HCT116 (cell line): ENCODE measurements at regions not wholly inside any gene's neighbourhood (a gene's known extent, or its start where the extent isn't known, plus 50 kb on each side); places are given as distances from the start of the nearest gene placed in this dataset.

ENCODE experiments used
- ATAC-seq: fragments of 200-7000 bp; cut with Tn5 transposase; 2 replicates; pipeline ENCODE4 v1.9.1; 2020; ENCODE audit warnings: mild to moderate bottlenecking, moderate library complexity
- BruUV-seq: library from RNA; stranded (reverse); fragments of 400-500 nt; replicated peaks from 2 replicates; lab custom pipeline; 2021; lab: Mats Ljungman, UMichigan
- CTCF ChIA-PET: fragments of 300-600 bp; sonication (Branson Sonifier 250); formaldehyde crosslinking; loops from one replicate; lab custom pipeline; 2021; ENCODE audit warnings: antibody characterized with exemption; lab: Charles Lee
- POLR2A ChIA-PET: fragments of 300-600, 350-600 bp; sonication (Branson Sonifier 250); formaldehyde crosslinking; loops from one replicate; lab custom pipeline; 2021; ENCODE audit warnings: antibody characterized with exemption; lab: Charles Lee
- RAD21 ChIA-PET, 2 experiments: fragments of 300-600 bp; sonication (Branson Sonifier 250); formaldehyde crosslinking; loops; one replicate each; lab custom pipeline; 2023; ENCODE audit warnings: low total read pairs in 2 of 2; ENCODE audit not compliant: uncharacterized antibody in 2 of 2, unreplicated experiment in 2 of 2, low non-redundant PET in 1 of 2; lab: Charles Lee
- DNase-seq: peaks from one replicate; pipeline ENCODE4 v3.0.0-alpha.2; 2010; ENCODE audit warnings: low read depth, low spot score
- H2AFZ ChIP-seq: fragments of 200-600 bp; shearing (Covaris generic), sonication (generic); 2 replicates; pipeline ENCODE4 v1.6.1; 2017; ENCODE audit warnings: low read depth, mixed run types, mixed read lengths, antibody characterized with exemption, low read length; ENCODE audit not compliant: poor library complexity, severe bottlenecking
- H3K27ac ChIP-seq: 2 replicates; pipeline ENCODE4 v1.5.1; 2012; ENCODE audit warnings: low read depth, low read length
- H3K27me3 ChIP-seq: fragments of 200-600 bp; sonication (generic); 2 replicates; pipeline ENCODE4 v1.6.1; 2016; ENCODE audit warnings: mixed run types, low read length, mixed read lengths; ENCODE audit not compliant: insufficient read depth
- H3K36me3 ChIP-seq, 2 experiments: fragments of 200-500 bp in 1 of 2; fragments of 200-600 bp in 1 of 2; sonication (Bioruptor generic) in 1 of 2; sonication (generic) in 1 of 2; 2 replicates each; pipeline versions ENCODE4 v1.5.1 to v1.6.1; 2014 to 2016; ENCODE audit warnings: low read length in 2 of 2, inconsistent platforms in 1 of 2, mixed read lengths in 1 of 2, mixed run types in 1 of 2; ENCODE audit not compliant: insufficient read depth in 2 of 2, control insufficient read depth in 1 of 2
- H3K4me1 ChIP-seq, 2 experiments: fragments of 200-600 bp in 1 of 2; sonication (generic) in 1 of 2; 2 replicates each; pipeline versions ENCODE4 v1.5.1 to v1.6.1; 2012 to 2017; ENCODE audit warnings: low read length in 2 of 2, inconsistent platforms in 1 of 2, mild to moderate bottlenecking in 1 of 2, mixed read lengths in 1 of 2, mixed run types in 1 of 2, moderate library complexity in 1 of 2; ENCODE audit not compliant: insufficient read depth in 2 of 2, control insufficient read depth in 1 of 2
- H3K4me2 ChIP-seq: fragments of 200-600 bp; sonication (generic); 2 replicates; pipeline ENCODE4 v1.6.1; 2017; ENCODE audit warnings: mixed run types, low read length, mixed read lengths
- H3K4me3 ChIP-seq, 2 experiments: fragments of 200-600 bp in 1 of 2; sonication (generic) in 1 of 2; replicated peaks in 1 of 2; 2 replicates each; pipeline ENCODE4 v1.5.1; 2011 to 2016; ENCODE audit warnings: low read length in 2 of 2, control low read depth in 1 of 2, low read depth in 1 of 2, mild to moderate bottlenecking in 1 of 2, mixed read lengths in 1 of 2, mixed run types in 1 of 2
- H3K79me2 ChIP-seq: fragments of 200-600 bp; sonication (generic); 2 replicates; pipeline ENCODE4 v1.6.1; 2017; ENCODE audit warnings: mild to moderate bottlenecking, mixed run types, low read length, moderate library complexity, mixed read lengths; ENCODE audit not compliant: insufficient read depth
- H3K9ac ChIP-seq: fragments of 200-600 bp; sonication (generic); 2 replicates; pipeline ENCODE4 v1.6.1; 2016; ENCODE audit warnings: low read length, mixed read lengths
- H3K9me2 ChIP-seq: fragments of 200-600 bp; sonication (generic), shearing (Covaris generic); 2 replicates; pipeline ENCODE4 v1.6.1; 2017; ENCODE audit warnings: mixed run types, mild to moderate bottlenecking, moderate library complexity; ENCODE audit not compliant: insufficient read depth
- H3K9me3 ChIP-seq, 2 experiments: fragments of 200-500 bp in 1 of 2; fragments of 200-600 bp in 1 of 2; sonication (Bioruptor generic) in 1 of 2; sonication (generic) in 1 of 2; 2 replicates each; pipeline ENCODE4 v1.6.1; 2014 to 2017; ENCODE audit warnings: low read length in 2 of 2, mixed read lengths in 2 of 2, inconsistent platforms in 1 of 2, low read depth in 1 of 2, mild to moderate bottlenecking in 1 of 2, mixed run types in 1 of 2, moderate library complexity in 1 of 2; ENCODE audit not compliant: control insufficient read depth in 1 of 2, insufficient read depth in 1 of 2
- H4K20me1 ChIP-seq: fragments of 200-600 bp; sonication (generic), shearing (Covaris generic); 2 replicates; pipeline ENCODE4 v1.6.1; 2017; ENCODE audit warnings: mixed run types, mild to moderate bottlenecking, moderate library complexity; ENCODE audit not compliant: insufficient read depth
- CEBPB ChIP-seq: IDR thresholded peaks from 2 replicates; pipeline ENCODE4 v1.6.1; 2012; ENCODE audit warnings: low read depth
- CTCF ChIP-seq, 3 experiments: fragments of 200-600 bp in 1 of 3; sonication (generic) in 1 of 3; IDR thresholded peaks in 2 of 3; conservative IDR thresholded peaks in 1 of 3; 2 replicates each; pipeline ENCODE4 v1.5.1; 2012 to 2017; ENCODE audit warnings: low read depth in 2 of 3, low read length in 2 of 3, antibody characterized with exemption in 1 of 3, borderline replicate concordance in 1 of 3, control low read depth in 1 of 3, mild to moderate bottlenecking in 1 of 3, mixed read lengths in 1 of 3, mixed run types in 1 of 3, moderate library complexity in 1 of 3; ENCODE audit not compliant: insufficient read depth in 1 of 3
- ELF1 ChIP-seq: IDR thresholded peaks from 2 replicates; pipeline ENCODE4 v1.6.1; 2012; ENCODE audit warnings: low read depth, borderline replicate concordance
- EZH2 ChIP-seq: fragments of 200-600 bp; sonication (generic); IDR thresholded peaks from 2 replicates; pipeline ENCODE4 v1.6.1; 2017; ENCODE audit warnings: antibody characterized with exemption, mixed run types
- EZH2phosphoT487 ChIP-seq: fragments of 200-600 bp; IDR thresholded peaks from 2 replicates; pipeline ENCODE4 v1.6.1; 2018; ENCODE audit warnings: antibody characterized with exemption, borderline replicate concordance
- FOSL1 ChIP-seq: IDR thresholded peaks from 2 replicates; pipeline ENCODE4 v1.6.1; 2012; ENCODE audit warnings: low read depth
- JUND ChIP-seq: IDR thresholded peaks from 2 replicates; pipeline ENCODE4 v1.6.1; 2012
- POLR2AphosphoS5 ChIP-seq: IDR thresholded peaks from 2 replicates; pipeline ENCODE4 v1.6.1; 2011; ENCODE audit warnings: mild to moderate bottlenecking, low read depth, low read length, moderate library complexity
- RAD21 ChIP-seq: IDR thresholded peaks from 2 replicates; pipeline ENCODE4 v1.6.1; 2012; ENCODE audit warnings: low read depth, mild to moderate bottlenecking
- REST ChIP-seq: IDR thresholded peaks from 2 replicates; pipeline ENCODE4 v1.6.1; 2012; ENCODE audit warnings: low read depth
- SP1 ChIP-seq: IDR thresholded peaks from 2 replicates; pipeline ENCODE4 v1.6.1; 2012; ENCODE audit warnings: low read depth
- SRF ChIP-seq: IDR thresholded peaks from 2 replicates; pipeline ENCODE4 v1.6.1; 2012; ENCODE audit warnings: low read depth
- TCF7L2 ChIP-seq: IDR thresholded peaks from 2 replicates; pipeline ENCODE4 v1.7.0; 2011; ENCODE audit warnings: borderline replicate concordance, inconsistent platforms; ENCODE audit not compliant: insufficient read depth, insufficient read length; ENCODE audit errors: extremely low read depth
- YY1 ChIP-seq: IDR thresholded peaks from 2 replicates; pipeline ENCODE4 v1.6.1; 2011; ENCODE audit warnings: low read length, low read depth, moderate library complexity, mild to moderate bottlenecking; ENCODE audit not compliant: insufficient replicate concordance; ENCODE audit errors: extremely low read depth
- ZFX ChIP-seq: fragments of 450-650 bp; IDR thresholded peaks from 2 replicates; pipeline ENCODE4 v1.6.1; 2017
- ZNF274 ChIP-seq: fragments of 200-500 bp; sonication (Bioruptor generic); IDR thresholded peaks from 2 replicates; pipeline ENCODE4 v1.6.1; 2014; ENCODE audit warnings: mild to moderate bottlenecking, low read depth, low read length, inconsistent platforms
- intact Hi-C: fragments of 100-400 bp; cut with micrococcal nuclease; formaldehyde crosslinking; loops from 2 replicates; pipeline ENCODE4 v1.10.0; 2022
- TF ChIP-seq, protein P1 (sequence below): IDR thresholded peaks from 2 replicates; pipeline ENCODE4 v1.6.1; 2012
- TF ChIP-seq, protein P2 (sequence below): IDR thresholded peaks from 2 replicates; pipeline ENCODE4 v1.6.1; 2011; ENCODE audit warnings: mild to moderate bottlenecking, low read length, moderate library complexity; ENCODE audit not compliant: insufficient replicate concordance; ENCODE audit errors: extremely low read depth
- TF ChIP-seq, protein P3 (sequence below): IDR thresholded peaks from 2 replicates; pipeline ENCODE4 v1.6.1; 2012

- no peak for TF ChIP-seq REST
- TF ChIP-seq ZFX = no peak
Measured at GRCh38 chr13:40151673-40152072, 496.2 kb downstream of the COG6 start (continued).

DNA sequence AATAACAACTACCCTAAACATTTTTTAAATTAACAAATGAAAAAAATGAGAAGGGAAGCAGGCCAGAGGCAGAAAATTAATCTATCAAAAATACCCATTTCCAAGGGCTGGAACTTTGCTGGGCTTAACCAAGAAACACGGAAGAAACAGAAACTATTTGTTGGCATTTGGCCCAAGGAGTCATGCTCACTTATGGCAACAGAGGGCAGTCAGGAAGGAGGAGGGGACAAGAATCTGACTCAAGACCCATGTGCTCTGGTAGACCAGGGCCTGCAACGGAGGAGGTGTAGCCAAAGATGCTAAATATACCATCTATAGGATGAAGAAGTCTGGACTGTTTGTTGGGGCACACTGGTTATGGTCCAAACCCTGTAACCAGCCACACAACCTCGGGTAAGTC is 496.7 kb downstream of the COG6 start:
- Histone ChIP-seq H3K4me1 (peaks cover 2 to 20% of the 10 kb centered on the region in 2 experiments; a peak in 3 of 4 replicates), H3K36me3 (no peaks in the 10 kb centered on the region), H3K27ac (no peak overlapping the region), H2AFZ (peak overlapping the region; percentile 41), H3K27me3 (no peaks in the 10 kb centered on the region), H3K4me3 (no peak overlapping the region), H4K20me1 (no peaks in the 10 kb centered on the region), H3K9ac (no peak overlapping the region), H3K9me3 (no peaks in the 10 kb centered on the region), H3K9me2 (no peaks in the 10 kb centered on the region), H3K79me2 (no peaks in the 10 kb centered on the region), H3K4me2 (peak overlapping the region; percentile 10; the same call in 1 of the 2 replicates)
- BruUV-seq = no TSS peak
- ChIA-PET RAD21 (no interaction called here), CTCF (no interaction called here), POLR2A (no interaction called here)
- ATAC-seq = peak; percentile 73
- intact Hi-C loops = no loop called here
- DNase-seq = peak; percentile 54
- TF ChIP-seq RAD21 = 0 out of 2 replicates have a peak, but pooled peaks have one; percentile 4
- TF ChIP-seq EZH2phosphoT487 = no peak
- TF ChIP-seq CEBPB = no peak
- TF ChIP-seq TCF7L2 = no peak
- no peak for TF ChIP-seq ZNF274
- no peak for TF ChIP-seq POLR2AphosphoS5
- TF ChIP-seq, protein P1, sequence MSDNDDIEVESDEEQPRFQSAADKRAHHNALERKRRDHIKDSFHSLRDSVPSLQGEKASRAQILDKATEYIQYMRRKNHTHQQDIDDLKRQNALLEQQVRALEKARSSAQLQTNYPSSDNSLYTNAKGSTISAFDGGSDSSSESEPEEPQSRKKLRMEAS = peak; percentile 48; the same call in 1 of the 2 replicates
- TF ChIP-seq ZFX = no peak
- no peak for TF ChIP-seq SRF
- no peak for TF ChIP-seq JUND
- TF ChIP-seq, protein P2, sequence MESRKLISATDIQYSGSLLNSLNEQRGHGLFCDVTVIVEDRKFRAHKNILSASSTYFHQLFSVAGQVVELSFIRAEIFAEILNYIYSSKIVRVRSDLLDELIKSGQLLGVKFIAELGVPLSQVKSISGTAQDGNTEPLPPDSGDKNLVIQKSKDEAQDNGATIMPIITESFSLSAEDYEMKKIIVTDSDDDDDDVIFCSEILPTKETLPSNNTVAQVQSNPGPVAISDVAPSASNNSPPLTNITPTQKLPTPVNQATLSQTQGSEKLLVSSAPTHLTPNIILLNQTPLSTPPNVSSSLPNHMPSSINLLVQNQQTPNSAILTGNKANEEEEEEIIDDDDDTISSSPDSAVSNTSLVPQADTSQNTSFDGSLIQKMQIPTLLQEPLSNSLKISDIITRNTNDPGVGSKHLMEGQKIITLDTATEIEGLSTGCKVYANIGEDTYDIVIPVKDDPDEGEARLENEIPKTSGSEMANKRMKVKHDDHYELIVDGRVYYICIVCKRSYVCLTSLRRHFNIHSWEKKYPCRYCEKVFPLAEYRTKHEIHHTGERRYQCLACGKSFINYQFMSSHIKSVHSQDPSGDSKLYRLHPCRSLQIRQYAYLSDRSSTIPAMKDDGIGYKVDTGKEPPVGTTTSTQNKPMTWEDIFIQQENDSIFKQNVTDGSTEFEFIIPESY = no peak
- TF ChIP-seq ELF1 = no peak
- no peak for TF ChIP-seq FOSL1
- TF ChIP-seq, protein P3, sequence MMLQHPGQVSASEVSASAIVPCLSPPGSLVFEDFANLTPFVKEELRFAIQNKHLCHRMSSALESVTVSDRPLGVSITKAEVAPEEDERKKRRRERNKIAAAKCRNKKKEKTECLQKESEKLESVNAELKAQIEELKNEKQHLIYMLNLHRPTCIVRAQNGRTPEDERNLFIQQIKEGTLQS = no peak
- TF ChIP-seq YY1 = no peak
- no peak for TF ChIP-seq EZH2
- TF ChIP-seq CTCF (IDR thresholded peaks at IDR 0.05 in 2 of 3, conservative IDR thresholded peaks at IDR 0.05 in 1 of 3; ENCODE audit: borderline replicate concordance in 1 of 3, insufficient read depth in 1 of 3, low read depth in 2 of 3, low read length in 2 of 3) = peak in 2 of 3 experiments; percentile 15 to 17; a peak in 1 of 6 replicates
- TF ChIP-seq SP1 = no peak
